Head of caudate nucleus (tissue), 42 donors: ENCODE measurements at regions not wholly inside any gene's neighbourhood (a gene's known extent, or its start where the extent isn't known, plus 50 kb on each side); places are given as distances from the start of the nearest gene placed in this dataset.
"Not testable (repeated sequence)": the region's sequence is repeated elsewhere in the genome, so short reads cannot be mapped to it uniquely, and the experiment has no call there.

Source experiments
- DNase-seq, 42 donors: peaks; one replicate each; pipeline versions ENCODE4 v3.0.0 to v3.0.0-alpha.2; 2020 to 2021; ENCODE audit warnings: mixed read lengths in 7 of 42
- intact Hi-C: fragments of 100-400 bp; cut with DNase I; formaldehyde crosslinking; loops from one replicate; pipeline ENCODE4 v1.15.0; 2022

DNA sequence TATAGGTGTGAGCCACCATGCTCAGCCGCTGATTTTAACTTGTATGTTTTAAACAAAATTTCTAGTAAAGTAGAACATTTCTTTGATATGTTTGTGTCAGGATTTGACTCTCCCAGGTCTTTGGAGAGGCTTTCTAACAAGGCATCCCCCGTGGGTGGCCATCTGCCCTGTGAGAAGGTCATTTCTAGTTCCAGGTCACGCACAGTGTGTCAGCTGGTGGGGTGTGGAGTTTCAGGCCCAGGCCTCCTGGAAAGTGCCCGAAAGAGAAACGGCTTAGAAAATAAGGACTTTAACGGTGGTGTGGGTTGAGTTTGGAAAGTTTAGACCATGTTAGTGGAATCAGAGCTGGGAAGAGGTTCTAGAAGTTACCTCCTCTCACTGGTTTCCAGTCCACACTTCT is 61.0 kb downstream of the SPDYE17 start:
- intact Hi-C loops, DNase-seq: not testable (repeated sequence)

- intact Hi-C loops, DNase-seq: not testable (repeated sequence)
These were observed 62.3 kb downstream of the SPDYE17 start for GRCh38 chr7:76969892-76970291.

- intact Hi-C loops, DNase-seq: not testable (repeated sequence)
These were observed 66.2 kb downstream of the SPDYE17 start for GRCh38 chr7:76965731-76966548.

- DNase-seq, intact Hi-C loops: not testable (repeated sequence)
These were observed 68.1 kb downstream of the SPDYE17 start for GRCh38 chr7:76964050-76964449.

- not testable (repeated sequence) for DNase-seq
These were observed 69.1 kb downstream of the SPDYE17 start for GRCh38 chr7:76963061-76963460.

GRCh38 chr7:76960400-76960986 is 71.7 kb downstream of the SPDYE17 start:
- DNase-seq, intact Hi-C loops: not testable (repeated sequence)

More at GRCh38 chr7:76963061-76963460, 69.1 kb downstream of the SPDYE17 start:
- intact Hi-C loops = not testable (repeated sequence)

DNA sequence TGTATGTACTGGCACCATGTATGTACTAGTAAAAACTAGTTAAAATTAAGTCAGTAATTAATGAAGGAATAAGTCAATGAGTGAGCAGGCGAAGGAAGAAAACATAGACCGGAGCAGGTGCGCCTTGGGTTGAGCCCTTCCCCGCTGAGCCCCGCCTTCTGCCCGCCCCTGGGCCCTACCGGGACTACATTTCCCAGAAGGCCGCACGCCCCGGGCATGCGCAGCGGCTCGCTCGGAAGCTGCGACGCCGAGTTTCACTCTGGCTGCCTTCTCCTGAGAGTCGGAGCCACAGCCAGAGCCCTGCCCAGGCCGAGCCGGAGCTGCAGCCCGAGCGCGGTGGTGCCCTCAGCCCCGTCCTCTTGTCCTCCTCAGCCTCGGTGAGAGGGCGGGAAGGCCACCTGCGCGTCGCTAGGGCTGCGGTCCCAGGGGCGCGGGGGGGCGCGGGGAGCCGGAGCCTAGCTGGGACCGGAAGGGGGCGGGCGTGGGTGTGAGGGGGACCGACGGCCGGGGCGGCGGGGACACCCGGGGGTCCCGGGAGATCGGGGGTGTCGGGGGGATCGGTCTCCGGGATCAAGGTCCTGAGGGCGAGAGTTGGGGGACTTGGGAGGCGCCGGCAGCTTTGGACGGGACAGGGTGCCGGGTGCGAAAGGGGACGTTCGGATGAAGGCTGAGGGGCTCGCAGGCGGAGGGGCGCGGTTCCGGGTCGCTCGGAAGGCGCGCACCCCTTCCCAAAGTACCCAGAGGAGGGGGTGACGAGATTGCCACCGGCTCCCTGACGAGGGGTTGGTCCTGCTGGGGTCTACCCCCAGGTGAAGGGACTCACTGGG is 72.4 kb downstream of the SPDYE17 start:
- intact Hi-C loops = not testable (repeated sequence)
- peak in 2 of 42 donors; percentile 3 to 32 for DNase-seq

GRCh38 chr7:76956531-76956930 is 75.6 kb downstream of the SPDYE17 start:
- intact Hi-C loops, DNase-seq: not testable (repeated sequence)

DNA sequence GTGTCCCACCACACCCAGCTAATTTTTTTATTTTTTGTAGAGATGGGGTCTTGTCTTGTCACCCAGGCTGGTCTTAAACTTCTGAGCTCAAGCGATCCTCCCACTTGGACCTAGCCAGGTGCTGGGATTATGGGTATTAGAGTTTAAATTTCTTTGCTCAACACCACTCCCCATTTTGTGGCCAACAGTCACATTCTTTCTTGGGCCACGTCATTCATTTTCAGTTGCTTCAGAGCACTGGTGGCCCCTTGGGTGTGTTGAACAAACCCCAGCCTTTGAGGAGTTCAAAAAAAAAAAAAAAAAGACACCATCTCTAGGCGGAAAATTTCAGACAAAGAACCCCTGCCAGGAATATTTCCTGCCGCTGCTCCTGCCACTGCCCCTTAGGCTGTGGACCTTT is 77.0 kb downstream of the SPDYE17 start:
- DNase-seq, intact Hi-C loops: not testable (repeated sequence)

DNA sequence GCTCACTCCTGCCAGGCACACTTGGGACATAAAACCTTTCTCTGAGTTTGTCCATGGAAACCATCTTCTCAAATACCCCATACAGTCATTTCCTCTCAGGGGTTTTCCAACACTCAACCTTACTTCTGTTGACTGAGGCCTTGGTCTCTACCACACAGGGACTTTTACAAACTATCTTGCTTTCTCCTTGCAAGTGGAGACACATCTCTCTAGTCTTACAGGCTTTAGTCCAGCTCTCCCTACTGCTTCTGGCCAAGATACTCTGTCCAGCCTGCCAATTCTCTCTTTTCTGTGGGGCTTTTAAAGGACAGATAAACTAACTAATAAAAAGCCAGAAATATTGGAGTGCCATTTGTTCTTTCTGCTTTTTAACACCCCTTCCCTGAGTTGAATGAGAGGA is 87.6 kb downstream of the SPDYE17 start:
- intact Hi-C loops = not testable (repeated sequence)

DNA sequence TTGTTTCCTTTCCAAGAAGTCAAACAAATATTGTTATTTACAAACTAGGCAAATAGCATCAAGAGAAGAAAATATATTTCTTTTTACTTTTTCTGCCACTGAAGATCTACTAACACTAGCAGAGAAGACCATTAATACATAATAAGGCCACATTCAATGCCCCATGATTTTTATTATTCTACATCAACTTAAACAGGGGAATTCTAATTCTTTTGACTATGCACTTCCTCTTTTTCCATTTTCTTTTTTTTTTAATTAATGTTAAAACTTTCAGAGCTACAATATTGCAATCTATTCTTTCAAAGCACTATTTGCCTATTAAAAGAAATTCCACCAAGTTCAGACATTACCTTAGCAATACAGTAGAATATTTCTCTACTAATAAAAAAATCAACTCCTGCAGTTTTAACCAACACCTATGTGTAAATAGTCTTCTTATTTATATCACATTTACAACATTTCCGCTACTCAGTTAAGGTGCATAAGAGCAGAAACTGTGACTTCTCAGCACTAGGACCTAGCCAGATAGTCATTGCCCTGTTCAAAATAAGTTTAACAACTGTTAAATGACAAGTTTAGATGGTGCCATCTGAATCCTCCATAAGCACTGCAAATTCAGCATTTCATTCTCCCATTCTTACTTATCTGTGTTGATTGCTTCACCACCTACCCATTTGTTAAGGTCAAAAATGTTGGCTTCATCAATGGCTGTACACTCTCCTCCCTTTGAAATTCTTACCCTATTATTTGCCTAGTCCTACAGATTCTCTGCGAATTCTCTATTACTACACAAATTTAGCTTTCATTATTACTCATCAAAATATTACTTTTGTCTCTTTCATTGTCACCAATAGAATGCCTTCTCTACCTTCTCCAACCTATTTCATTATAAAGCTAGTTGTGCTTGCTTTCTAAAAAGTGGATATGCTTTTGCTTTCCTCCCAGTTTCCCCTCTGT is 90.1 kb downstream of the SPDYE17 start:
- intact Hi-C loops, DNase-seq: not testable (repeated sequence)

More for the DNA sequence above, 87.6 kb downstream of the SPDYE17 start:
- DNase-seq = not testable (repeated sequence)

GRCh38 chr7:76937781-76938180 is 94.4 kb downstream of the SPDYE17 start:
- DNase-seq, intact Hi-C loops: not testable (repeated sequence)

DNA sequence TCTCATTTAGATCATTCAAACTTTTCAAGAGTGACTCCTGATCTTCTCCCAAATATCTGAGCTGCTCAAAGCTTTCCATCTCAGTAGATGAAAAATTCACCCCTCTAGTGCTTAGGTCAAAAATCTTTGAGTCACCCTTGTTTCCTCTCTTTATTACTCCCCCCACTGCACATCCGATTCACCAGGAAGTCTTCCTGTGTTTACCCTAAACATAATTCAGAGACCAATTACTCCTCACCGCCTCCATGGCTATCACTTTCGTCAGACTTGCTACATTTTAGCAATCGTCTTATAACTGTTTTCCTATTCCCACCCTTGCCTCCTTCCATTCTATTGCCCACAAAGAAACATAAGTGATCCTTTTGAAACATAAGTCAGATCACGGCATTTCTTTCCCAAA is 94.8 kb downstream of the SPDYE17 start:
- intact Hi-C loops, DNase-seq: not testable (repeated sequence)

DNA sequence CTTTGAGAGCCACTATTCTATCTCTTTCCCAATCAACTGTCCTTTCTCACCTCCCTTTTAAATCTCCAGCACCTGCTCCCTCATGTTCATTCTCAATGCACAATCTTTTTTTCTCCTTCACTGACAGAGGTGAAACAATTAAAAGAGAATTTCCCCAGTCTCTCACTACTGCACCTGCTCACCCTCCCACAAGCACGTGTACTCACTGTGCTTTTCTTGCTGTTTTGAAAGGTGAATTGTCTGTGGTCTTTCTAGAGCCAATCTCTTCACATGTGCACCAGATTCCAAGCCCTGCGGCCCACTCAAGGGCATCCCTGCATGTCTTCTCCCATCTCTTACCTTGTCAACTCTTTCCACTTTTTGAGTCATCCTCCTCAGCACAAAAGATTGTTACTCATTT is 95.8 kb downstream of the SPDYE17 start:
- DNase-seq, intact Hi-C loops: not testable (repeated sequence)

DNA sequence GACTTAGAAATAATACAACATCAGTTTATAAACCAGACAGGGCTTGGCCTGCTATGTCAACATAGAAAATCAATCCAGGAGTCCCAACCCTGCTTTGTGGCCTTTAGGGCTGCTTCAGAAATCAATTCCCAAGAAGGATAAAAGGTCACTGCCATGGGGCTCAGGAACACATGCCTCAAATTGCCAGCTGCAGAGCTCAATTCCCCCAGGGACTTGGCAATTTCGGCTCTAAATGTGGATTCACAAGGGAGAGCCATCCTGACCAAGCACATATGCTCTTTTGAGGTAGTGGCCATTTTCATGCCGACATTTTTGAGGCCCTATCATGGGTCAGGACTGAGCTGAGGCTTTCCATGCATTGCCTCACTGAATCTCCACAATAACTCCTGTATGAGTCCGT is 97.5 kb downstream of the SPDYE17 start:
- DNase-seq, intact Hi-C loops: not testable (repeated sequence)

DNA sequence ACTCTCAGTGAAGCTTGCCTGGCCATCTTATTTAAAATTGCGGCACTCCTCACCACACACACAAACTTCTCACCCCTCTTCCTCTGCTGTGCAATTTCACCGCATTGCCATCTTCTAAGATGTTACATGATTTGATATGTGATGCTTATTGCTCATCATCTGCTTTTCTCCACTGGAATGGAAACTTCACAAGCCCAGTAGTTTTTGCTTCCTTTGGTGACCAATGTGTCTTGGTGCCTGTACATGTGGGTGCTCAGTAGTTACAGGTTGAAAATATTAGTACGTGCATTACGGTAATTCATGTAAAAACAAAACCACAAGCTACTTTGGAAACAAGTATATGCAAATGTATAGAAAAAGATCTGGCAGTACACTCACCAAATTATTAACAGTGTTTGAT is 99.2 kb downstream of the SPDYE17 start:
- intact Hi-C loops, DNase-seq: not testable (repeated sequence)

DNA sequence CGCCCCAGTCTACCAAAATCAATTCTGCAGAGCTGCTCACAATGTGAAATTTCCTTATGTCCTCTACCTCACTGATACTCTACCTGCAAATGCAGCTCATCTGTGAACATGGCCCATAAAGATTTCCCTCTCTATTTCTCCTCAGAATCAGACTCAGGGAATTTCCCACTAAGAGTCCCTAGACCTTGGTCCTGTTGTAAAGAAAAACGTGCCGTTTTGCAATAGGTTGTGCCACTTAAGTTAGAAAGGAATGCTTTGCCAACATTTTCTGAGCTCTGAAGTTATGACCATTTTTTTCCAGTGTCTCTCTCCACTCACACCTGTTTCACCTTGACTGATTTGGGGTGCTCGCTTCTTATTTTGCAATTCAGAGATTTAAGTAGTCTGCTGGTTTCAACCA is 100.7 kb downstream of the SPDYE17 start:
- DNase-seq, intact Hi-C loops: not testable (repeated sequence)

DNA sequence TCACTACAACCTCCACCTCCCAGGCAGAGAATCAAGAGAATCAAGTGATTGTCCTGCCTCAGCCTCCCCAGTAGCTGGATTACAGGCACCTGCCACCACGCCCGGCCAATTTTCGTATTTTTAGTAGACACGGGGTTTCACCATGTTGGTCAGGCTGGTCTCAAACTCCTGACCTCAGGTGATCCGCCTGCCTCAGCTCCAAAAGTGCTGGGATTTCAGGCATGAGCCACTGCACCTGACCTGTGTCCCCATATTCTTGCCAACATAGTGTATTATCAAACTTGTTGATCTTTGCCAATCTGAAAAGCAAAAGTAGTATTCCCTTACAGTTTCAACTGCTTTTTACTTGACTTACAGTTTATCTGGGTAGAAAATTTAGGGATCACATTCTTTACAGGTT is 101.7 kb downstream of the SPDYE17 start:
- intact Hi-C loops, DNase-seq: not testable (repeated sequence)
